Activated B cell treated with CpG ODN at 0.5 μM for 24 hours (primary cell): ENCODE measurements at regions not wholly inside any gene's neighbourhood (a gene's known extent, or its start where the extent isn't known, plus 50 kb on each side); places are given as distances from the start of the nearest gene placed in this dataset.

Experiments
- ATAC-seq: fragments of 200-7000 bp; cut with Tn5 transposase; one replicate; pipeline ENCODE4 v1.10.0; 2021; ENCODE audit warnings: low read depth, mild to moderate bottlenecking, moderate library complexity
- CTCF ChIA-PET: fragments of 350-600 bp; sonication (Branson Sonifier 250); formaldehyde crosslinking; loops from one replicate; lab custom pipeline; 2021; ENCODE audit warnings: antibody characterized with exemption; lab: Charles Lee
- POLR2A ChIA-PET: fragments of 350-600 bp; sonication (Branson Sonifier 250); formaldehyde crosslinking; loops from one replicate; lab custom pipeline; 2021; ENCODE audit warnings: antibody characterized with exemption; lab: Charles Lee
- DNase-seq: peaks from one replicate; pipeline ENCODE4 v3.0.0; 2022
- H3K27ac Mint-ChIP-seq: one replicate; pipeline ENCODE4 v1.8.0; 2020; ENCODE audit warnings: mixed read lengths
- H3K27me3 Mint-ChIP-seq: one replicate; pipeline ENCODE4 v1.8.0; 2021; ENCODE audit warnings: mixed read lengths
- H3K36me3 Mint-ChIP-seq: one replicate; pipeline ENCODE4 v1.8.0; 2021; ENCODE audit warnings: low read depth, mixed read lengths
- H3K4me1 Mint-ChIP-seq: one replicate; pipeline ENCODE4 v1.8.0; 2021; ENCODE audit warnings: mixed read lengths
- H3K4me3 Mint-ChIP-seq: one replicate; pipeline ENCODE4 v1.8.0; 2020; ENCODE audit warnings: mild to moderate bottlenecking, mixed read lengths
- H3K9me3 Mint-ChIP-seq: one replicate; pipeline ENCODE4 v1.8.0; 2020; ENCODE audit warnings: mixed read lengths
- CTCF ChIP-seq: fragments of 200-600 bp; IDR thresholded peaks from one replicate; pipeline ENCODE4 v1.8.0; 2022; ENCODE audit warnings: antibody characterized with exemption, mild to moderate bottlenecking
- intact Hi-C: fragments of 100-400 bp; cut with micrococcal nuclease; formaldehyde crosslinking; loops from one replicate; pipeline ENCODE4 v1.15.1; 2024

DNA sequence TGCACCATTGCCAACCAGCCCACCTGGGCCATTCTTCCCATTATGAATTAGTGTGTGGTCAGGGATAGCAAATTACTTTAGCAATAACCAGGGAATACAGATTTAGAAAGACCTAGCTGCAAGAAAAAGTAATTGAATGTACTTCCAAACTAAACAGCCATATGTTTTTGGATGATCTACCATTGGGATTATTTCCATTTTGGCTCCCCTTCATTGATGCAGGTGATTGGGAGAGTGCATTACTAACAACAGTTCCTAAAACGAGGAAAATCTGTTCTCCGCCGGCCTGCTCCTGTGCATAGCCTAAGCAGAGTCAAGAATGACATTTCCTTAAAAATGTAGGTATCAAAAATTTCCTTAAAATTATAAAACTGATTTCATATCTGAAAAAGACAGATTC, 58.5 kb downstream of the MAIP1 start:
- intact Hi-C loops = no loop called here
- POLR2A ChIA-PET = no interaction called here
- ATAC-seq = no peak
- TF ChIP-seq CTCF = no peak
- H3K27me3 Mint-ChIP-seq = peaks cover 17% of the 10 kb centered on the region
- H3K4me1 Mint-ChIP-seq = no peaks in the 10 kb centered on the region
- H3K36me3 Mint-ChIP-seq = no peaks in the 10 kb centered on the region
- CTCF ChIA-PET = no interaction called here
- no peak overlapping the region for H3K27ac Mint-ChIP-seq
- H3K4me3 Mint-ChIP-seq = no peak overlapping the region
- no peaks in the 10 kb centered on the region for H3K9me3 Mint-ChIP-seq
- no peak for DNase-seq

DNA sequence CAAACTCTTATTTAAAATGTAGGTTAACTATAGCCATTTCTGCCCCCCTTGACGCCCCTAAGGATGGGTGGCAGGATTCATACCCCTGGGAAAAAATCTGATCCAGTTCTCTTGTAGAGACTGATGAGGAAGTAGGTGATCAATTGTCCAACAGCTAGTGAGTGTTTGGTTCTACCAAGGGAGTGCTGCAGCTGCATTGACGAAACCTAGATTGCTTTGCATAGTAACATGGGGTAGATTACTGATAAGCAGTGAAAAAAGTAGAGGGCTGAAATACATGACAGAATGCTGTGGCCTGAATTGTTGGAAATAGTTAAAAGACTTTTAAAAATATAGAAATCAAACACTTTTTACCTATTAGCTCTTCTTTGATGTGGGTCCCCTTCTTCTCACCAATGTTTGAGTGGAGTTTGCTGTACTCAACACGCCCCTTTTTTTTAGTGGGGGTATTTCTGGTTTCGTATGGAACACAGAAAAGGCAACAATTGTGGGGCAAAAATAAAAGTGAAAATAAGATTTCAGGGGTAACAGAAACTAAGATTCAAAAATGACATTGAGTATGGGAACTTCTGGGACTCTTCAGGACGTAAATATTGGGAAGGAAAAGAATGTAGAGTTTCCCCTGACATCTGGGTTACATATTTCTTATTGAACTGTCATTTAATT, 66.2 kb downstream of the MAIP1 start:
- H3K9me3 Mint-ChIP-seq = no peaks in the 10 kb centered on the region
- ChIA-PET POLR2A (no interaction called here), CTCF (no interaction called here)
- TF ChIP-seq CTCF = no peak
- no peaks in the 10 kb centered on the region for H3K4me1 Mint-ChIP-seq
- intact Hi-C loops = no loop called here
- peaks cover 16% of the 10 kb centered on the region for H3K27me3 Mint-ChIP-seq
- H3K36me3 Mint-ChIP-seq = no peaks in the 10 kb centered on the region
- ATAC-seq (no peak), DNase-seq (no peak)
- no peak overlapping the region for H3K27ac Mint-ChIP-seq
- H3K4me3 Mint-ChIP-seq = no peak overlapping the region

GRCh38 chr2:200022511-200022910, 67.1 kb downstream of the MAIP1 start:
- intact Hi-C loops = no loop called here
- POLR2A ChIA-PET = no interaction called here
- Mint-ChIP-seq H3K4me1 (no peaks in the 10 kb centered on the region), H3K4me3 (no peak overlapping the region), H3K9me3 (no peaks in the 10 kb centered on the region), H3K27ac (no peak overlapping the region), H3K27me3 (peaks cover 11% of the 10 kb centered on the region), H3K36me3 (no peaks in the 10 kb centered on the region)
- no peak for DNase-seq
- TF ChIP-seq CTCF = no peak
- CTCF ChIA-PET = no interaction called here
- no peak for ATAC-seq

GRCh38 chr2:200023570-200023969, 68.2 kb downstream of the MAIP1 start:
- DNase-seq (no peak), ATAC-seq (no peak)
- intact Hi-C loops = no loop called here
- no peak overlapping the region for H3K27ac Mint-ChIP-seq
- H3K36me3 Mint-ChIP-seq = no peaks in the 10 kb centered on the region
- peaks cover 4% of the 10 kb centered on the region for H3K27me3 Mint-ChIP-seq
- no peaks in the 10 kb centered on the region for H3K4me1 Mint-ChIP-seq
- POLR2A ChIA-PET = no interaction called here
- no peaks in the 10 kb centered on the region for H3K9me3 Mint-ChIP-seq
- CTCF ChIA-PET = no interaction called here
- TF ChIP-seq CTCF = no peak
- H3K4me3 Mint-ChIP-seq = no peak overlapping the region

GRCh38 chr2:200025717-200026116, 70.3 kb downstream of the MAIP1 start:
- Mint-ChIP-seq H3K4me3 (no peak overlapping the region), H3K27ac (no peak overlapping the region), H3K4me1 (no peaks in the 10 kb centered on the region), H3K36me3 (no peaks in the 10 kb centered on the region), H3K27me3 (peaks cover 4% of the 10 kb centered on the region), H3K9me3 (no peaks in the 10 kb centered on the region)
- intact Hi-C loops = no loop called here
- DNase-seq (no peak), ATAC-seq (no peak)
- TF ChIP-seq CTCF = no peak
- POLR2A ChIA-PET = no interaction called here
- CTCF ChIA-PET = no interaction called here
